Testis (tissue), 2 donors: ENCODE measurements at regions not wholly inside any gene's neighbourhood (a gene's known extent, or its start where the extent isn't known, plus 50 kb on each side); places are given as distances from the start of the nearest gene placed in this dataset.

ENCODE experiments used
- CTCF ChIP-seq, 3 experiments: fragments of 450-650 bp in 2 of 3; fragments of 200-600 bp in 1 of 3; sonication (generic) in 1 of 3; IDR thresholded peaks; one replicate each; pipeline ENCODE4 v1.5.1; 2016 to 2019; ENCODE audit warnings: antibody characterized with exemption in 3 of 3, mild to moderate bottlenecking in 2 of 3, moderate library complexity in 1 of 3
- POLR2A ChIP-seq: fragments of 450-650 bp; IDR thresholded peaks from one replicate; pipeline ENCODE4 v1.6.1; 2017; ENCODE audit warnings: antibody characterized with exemption, mild to moderate bottlenecking, moderate library complexity

GRCh38 chr13:50277127-50277526 is 261.9 kb downstream of the KCNRG start:
- no peak for TF ChIP-seq CTCF (IDR thresholded peaks at IDR 0.05)
- TF ChIP-seq POLR2A = no peak
